DND-41 (cell line): ENCODE measurements at regions not wholly inside any gene's neighbourhood (a gene's known extent, or its start where the extent isn't known, plus 50 kb on each side); places are given as distances from the start of the nearest gene placed in this dataset.

Source experiments
- EZH2 ChIP-seq: IDR thresholded peaks from 3 replicates; pipeline ENCODE4 v1.6.1; 2012; ENCODE audit warnings: borderline replicate concordance, low read depth, mild to moderate bottlenecking, moderate library complexity, low read length, inconsistent platforms; ENCODE audit not compliant: severe bottlenecking
- TF ChIP-seq, protein P1 (sequence below): IDR thresholded peaks from 2 replicates; pipeline ENCODE4 v1.5.1; 2012; ENCODE audit warnings: borderline replicate concordance, low read length, moderate library complexity, mild to moderate bottlenecking; ENCODE audit not compliant: poor library complexity, severe bottlenecking; ENCODE audit errors: extremely low read depth

DNA sequence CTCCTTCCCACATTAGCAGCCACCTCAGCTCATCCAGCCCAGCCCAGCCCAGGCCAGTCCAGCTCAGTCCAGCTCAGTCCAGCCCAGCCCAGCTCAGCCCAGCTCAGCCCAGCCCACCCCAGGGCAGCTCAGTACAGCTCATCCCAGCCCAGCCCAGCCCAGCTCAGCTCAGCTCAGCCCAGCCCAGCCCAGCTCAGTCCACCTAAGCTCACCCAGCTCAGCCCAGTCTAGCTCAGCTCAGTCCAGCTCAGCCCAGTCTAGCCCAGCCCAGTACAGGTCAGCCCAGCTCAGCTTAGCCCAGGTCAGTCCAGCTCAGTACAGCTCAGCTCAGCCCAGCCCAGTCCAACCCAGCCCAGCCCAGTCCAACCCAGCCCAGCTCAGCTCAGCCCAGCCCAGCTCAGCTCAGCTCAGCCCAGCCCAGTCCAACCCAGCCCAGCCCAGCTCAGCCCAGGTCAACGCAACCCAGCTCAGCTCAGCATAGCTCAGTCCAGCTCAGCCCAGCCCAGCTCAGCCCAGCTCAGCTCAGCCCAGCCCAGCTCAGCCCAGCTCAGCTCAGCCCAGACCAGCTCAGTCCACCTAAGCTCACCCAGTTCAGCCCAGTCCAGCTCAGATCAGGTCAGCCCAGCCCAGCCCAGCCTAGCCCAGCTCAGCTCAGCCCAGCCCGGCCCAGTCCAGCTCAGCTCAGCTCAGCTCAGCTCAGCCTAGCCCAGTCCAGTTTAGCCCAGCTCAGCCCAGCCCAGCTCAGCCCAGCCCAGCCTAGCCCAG, 63.0 kb downstream of the TMEM121 start:
- TF ChIP-seq, protein P1, sequence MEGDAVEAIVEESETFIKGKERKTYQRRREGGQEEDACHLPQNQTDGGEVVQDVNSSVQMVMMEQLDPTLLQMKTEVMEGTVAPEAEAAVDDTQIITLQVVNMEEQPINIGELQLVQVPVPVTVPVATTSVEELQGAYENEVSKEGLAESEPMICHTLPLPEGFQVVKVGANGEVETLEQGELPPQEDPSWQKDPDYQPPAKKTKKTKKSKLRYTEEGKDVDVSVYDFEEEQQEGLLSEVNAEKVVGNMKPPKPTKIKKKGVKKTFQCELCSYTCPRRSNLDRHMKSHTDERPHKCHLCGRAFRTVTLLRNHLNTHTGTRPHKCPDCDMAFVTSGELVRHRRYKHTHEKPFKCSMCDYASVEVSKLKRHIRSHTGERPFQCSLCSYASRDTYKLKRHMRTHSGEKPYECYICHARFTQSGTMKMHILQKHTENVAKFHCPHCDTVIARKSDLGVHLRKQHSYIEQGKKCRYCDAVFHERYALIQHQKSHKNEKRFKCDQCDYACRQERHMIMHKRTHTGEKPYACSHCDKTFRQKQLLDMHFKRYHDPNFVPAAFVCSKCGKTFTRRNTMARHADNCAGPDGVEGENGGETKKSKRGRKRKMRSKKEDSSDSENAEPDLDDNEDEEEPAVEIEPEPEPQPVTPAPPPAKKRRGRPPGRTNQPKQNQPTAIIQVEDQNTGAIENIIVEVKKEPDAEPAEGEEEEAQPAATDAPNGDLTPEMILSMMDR = no peak
- no peak for TF ChIP-seq EZH2
